D721Med (cell line): ENCODE measurements at regions not wholly inside any gene's neighbourhood (a gene's known extent, or its start where the extent isn't known, plus 50 kb on each side); places are given as distances from the start of the nearest gene placed in this dataset.

Source experiments
- DNase-seq: peaks from one replicate; pipeline ENCODE4 v3.0.0; 2011; ENCODE audit warnings: low spot score; ENCODE audit not compliant: insufficient read length
- FAIRE-seq: peaks from 2 replicates; lab custom pipeline; 2011; peaks lifted over from hg19 to GRCh38; lab: Jason Lieb, UNC
- TF ChIP-seq, protein P1 (sequence below): IDR thresholded peaks from 2 replicates; pipeline ENCODE4 v1.5.1; 2012; ENCODE audit warnings: mild to moderate bottlenecking, control low read depth; ENCODE audit not compliant: insufficient read depth; ENCODE audit errors: missing control alignments

DNA sequence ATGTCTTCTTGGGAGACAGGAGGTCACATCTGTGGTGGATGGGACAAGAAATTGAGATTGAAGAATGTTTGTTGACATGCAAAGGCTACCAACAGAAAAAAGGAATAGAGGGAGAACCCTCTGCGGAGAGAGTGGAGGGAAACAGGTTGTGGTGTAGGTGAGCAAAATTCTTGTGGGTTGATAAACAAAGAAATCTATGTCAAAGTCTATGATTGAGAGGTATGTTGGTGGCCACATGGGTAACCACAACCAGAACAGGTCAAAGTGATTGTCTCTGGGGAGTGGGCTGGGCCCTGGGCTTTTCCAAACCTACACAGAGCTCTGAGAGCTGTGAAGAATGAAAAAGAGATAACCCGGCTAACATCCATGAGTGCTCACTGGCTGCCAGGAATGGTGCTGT, 62.8 kb upstream of the NCK2 start:
- no peak for DNase-seq
- TF ChIP-seq, protein P1, sequence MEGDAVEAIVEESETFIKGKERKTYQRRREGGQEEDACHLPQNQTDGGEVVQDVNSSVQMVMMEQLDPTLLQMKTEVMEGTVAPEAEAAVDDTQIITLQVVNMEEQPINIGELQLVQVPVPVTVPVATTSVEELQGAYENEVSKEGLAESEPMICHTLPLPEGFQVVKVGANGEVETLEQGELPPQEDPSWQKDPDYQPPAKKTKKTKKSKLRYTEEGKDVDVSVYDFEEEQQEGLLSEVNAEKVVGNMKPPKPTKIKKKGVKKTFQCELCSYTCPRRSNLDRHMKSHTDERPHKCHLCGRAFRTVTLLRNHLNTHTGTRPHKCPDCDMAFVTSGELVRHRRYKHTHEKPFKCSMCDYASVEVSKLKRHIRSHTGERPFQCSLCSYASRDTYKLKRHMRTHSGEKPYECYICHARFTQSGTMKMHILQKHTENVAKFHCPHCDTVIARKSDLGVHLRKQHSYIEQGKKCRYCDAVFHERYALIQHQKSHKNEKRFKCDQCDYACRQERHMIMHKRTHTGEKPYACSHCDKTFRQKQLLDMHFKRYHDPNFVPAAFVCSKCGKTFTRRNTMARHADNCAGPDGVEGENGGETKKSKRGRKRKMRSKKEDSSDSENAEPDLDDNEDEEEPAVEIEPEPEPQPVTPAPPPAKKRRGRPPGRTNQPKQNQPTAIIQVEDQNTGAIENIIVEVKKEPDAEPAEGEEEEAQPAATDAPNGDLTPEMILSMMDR, result no peak
- FAIRE-seq, result no peak

DNA sequence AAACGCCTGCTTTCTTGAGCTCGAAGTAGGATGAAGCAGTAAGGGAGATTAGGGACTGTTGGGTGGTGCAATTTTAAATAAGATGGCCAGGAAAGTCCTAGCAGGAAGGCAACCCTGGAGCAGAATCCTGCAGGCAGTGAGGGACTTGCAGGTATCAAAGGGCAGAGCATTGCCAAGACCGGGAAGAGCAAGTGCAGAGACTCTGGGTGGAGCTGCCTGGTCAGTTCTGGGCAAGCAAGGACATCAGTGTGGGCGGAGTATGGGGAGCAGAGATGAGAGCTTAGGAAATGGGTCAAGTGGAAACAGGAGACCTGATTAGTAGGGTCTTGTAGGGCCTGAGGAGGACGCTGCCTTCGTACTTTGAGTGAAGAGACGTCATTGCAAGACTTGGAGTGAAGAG, 64.4 kb upstream of the NCK2 start:
- TF ChIP-seq, protein P1, result no peak
- FAIRE-seq, result no peak
- no peak for DNase-seq

DNA sequence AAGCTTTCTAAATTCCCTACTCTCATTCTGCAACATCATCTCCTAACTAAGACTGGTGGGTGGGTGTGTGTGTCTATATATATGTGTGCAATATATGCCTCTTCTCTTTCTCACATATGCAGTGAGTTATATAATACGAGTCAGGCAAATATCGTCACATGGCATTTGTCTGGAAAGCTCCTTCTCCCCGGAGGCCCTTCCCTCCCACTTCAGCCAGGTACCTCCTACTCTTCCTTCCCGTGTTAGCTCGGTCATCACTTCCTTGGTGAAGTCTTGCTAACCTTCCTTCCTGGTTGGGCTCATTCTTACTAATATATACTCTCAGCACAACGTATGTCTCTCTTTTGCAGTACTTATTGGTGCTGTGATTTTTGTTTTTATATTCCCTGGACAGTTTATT, 66.4 kb upstream of the NCK2 start:
- FAIRE-seq (no peak), DNase-seq (no peak)
- TF ChIP-seq, protein P1, result no peak

DNA sequence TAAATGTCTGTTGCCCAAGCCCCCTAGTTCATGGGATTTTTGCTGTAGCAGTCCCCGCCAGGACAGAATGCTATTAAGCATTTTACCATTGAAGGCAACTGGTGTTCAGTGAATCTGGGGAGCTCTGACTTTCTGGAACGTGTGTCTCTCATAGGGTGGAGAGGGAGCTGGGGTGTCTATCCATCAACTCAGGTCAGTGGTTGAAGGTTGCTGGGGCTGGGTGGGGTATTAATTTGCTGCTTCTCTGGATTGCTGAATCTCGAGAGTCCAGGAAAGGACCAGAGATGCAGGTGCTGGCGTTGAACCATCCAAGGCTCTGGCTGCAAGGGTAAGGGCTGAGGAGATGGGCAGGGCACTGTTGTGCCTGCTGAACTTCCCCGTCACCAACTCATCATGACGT, 66.8 kb upstream of the NCK2 start:
- FAIRE-seq, result no peak
- TF ChIP-seq, protein P1, result no peak
- DNase-seq, result no peak

DNA sequence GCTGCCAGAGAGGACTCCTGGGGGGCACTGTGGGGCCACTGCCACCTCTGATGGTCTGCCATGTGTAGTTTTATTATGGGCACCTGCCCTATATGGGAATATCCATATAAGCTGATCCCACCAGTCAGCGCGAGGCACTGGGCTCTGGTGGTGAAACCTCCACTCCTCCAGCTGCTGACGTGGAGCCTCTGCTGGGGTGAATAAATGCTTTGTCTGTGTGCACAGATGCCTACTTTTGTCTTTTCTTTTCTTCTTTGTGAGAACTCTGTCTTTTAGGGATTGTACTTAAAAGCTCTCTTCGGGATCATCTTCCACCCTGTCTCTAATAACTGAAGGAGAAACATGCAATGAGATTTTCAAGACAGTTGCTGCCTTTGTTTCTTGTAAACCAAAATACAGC, 68.9 kb upstream of the NCK2 start:
- TF ChIP-seq, protein P1, result no peak
- no peak for DNase-seq
- no peak for FAIRE-seq

DNA sequence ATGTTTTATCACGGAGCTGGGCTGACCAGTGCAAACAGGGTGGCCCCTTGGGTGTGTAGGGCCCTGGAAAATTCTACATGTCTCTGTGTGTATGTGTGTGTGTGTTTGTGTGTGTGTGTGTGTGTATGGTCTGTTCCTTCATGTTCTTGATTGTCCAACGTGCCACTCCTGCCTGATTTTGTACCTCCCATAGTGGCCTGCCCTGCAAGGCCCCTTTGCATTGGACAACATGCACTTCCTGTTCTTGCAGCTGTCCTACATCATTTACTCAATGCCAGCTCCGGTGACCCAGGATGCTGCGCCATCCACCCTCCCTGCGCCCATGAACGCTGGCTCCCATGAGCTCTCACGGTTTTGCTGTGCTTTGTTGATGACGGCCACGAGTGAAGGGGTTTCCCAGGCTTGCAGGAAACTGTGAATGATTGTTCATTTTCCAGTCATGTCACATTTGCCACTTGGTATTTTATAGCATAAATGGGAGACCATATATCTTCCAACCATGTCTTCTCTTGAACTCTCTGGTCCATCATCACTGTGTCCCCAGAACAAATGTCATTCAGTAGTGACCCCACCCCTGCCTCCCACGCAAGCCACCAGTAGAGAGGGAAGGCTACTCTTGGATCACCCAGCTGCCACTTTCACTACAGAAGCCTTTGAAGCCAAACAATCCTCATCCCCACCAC, 69.7 kb upstream of the NCK2 start:
- TF ChIP-seq, protein P1, result no peak
- FAIRE-seq (no peak), DNase-seq (no peak)

DNA sequence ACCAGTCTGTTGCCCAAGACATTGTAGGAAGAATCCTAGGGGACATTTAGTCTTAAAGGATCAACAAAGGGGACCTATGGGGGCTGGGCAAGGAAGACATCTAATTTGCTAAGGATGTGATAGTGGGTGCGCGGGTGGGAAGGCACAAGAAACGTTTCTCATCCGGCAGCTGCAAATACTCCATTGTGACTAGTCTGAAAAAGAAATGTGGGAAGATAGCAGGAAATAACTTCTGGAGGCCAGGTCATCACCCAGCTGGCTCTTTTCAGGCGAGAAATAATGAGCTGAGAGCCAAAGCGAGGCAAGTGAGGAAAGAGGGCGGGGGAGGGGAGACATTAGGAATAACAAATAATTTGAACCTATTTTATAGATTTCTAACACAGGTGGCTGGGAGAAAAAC, 70.3 kb upstream of the NCK2 start:
- TF ChIP-seq, protein P1, result no peak
- no peak for FAIRE-seq
- no peak for DNase-seq
